ENCODE measurements at regions not wholly inside any gene's neighbourhood (a gene's known extent, or its start where the extent isn't known, plus 50 kb on each side); places are given as distances from the start of the nearest gene placed in this dataset.
A peak's percentile ranks its signal among the peaks of the same experiment; 100 is the strongest.

- Histone ChIP-seq H3K4me1 (ENCODE audit: control insufficient read depth, insufficient read depth, low read length, poor library complexity, severe bottlenecking) (peaks cover 11% of the 10 kb centered on the region), H3K9me3 (ENCODE audit: control insufficient read depth, low read length) (no peaks in the 10 kb centered on the region), H3K27ac (ENCODE audit: low read depth, low read length, severe bottlenecking) (no peak overlapping the region), H3K36me3 (ENCODE audit: control insufficient read depth, insufficient read depth, low read length) (no peaks in the 10 kb centered on the region), H3K4me3 (ENCODE audit: extremely low read depth, insufficient read depth, low read length, poor library complexity, severe bottlenecking) (no peak overlapping the region)
- 79% methylated on average over 3 to 6 of the region's 7 CpGs for WGBS, 2 experiments (ENCODE audit: insufficient coverage in 2 of 2)
These were observed 334.6 kb downstream of the MN1 start for GRCh38 chr22:27466778-27467438.

DNA sequence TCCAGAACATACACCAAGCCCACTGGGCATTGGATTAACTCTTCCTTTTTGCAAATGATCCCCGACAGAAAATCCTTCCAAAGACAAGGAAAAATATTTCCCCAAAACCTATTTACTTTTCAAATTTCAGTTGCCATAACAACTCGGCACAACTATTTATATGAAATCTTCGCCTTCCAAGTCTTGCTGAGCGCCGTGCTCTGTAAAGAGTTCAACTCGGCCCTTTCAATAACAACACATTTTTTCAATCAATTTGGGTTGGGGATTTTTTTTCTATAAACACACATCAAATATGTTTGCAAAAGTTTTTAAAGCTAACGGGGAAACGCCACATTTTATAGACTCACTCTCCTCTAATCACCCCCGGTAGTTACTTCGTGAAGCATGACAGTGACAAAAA, 333.8 kb downstream of the MN1 start:
- 95 to 100% methylated on average over 3 to 5 of the region's 10 CpGs for WGBS, 2 experiments (ENCODE audit: insufficient coverage in 2 of 2)
- peaks cover 4% of the 10 kb centered on the region for H3K4me1 ChIP-seq (ENCODE audit: control insufficient read depth, insufficient read depth, low read length, poor library complexity, severe bottlenecking)
- H3K27ac ChIP-seq (ENCODE audit: low read depth, low read length, severe bottlenecking) = no peak overlapping the region
- no peak overlapping the region for H3K4me3 ChIP-seq (ENCODE audit: extremely low read depth, insufficient read depth, low read length, poor library complexity, severe bottlenecking)
- H3K9me3 ChIP-seq (ENCODE audit: control insufficient read depth, low read length) = no peaks in the 10 kb centered on the region
- no peaks in the 10 kb centered on the region for H3K36me3 ChIP-seq (ENCODE audit: control insufficient read depth, insufficient read depth, low read length)

DNA sequence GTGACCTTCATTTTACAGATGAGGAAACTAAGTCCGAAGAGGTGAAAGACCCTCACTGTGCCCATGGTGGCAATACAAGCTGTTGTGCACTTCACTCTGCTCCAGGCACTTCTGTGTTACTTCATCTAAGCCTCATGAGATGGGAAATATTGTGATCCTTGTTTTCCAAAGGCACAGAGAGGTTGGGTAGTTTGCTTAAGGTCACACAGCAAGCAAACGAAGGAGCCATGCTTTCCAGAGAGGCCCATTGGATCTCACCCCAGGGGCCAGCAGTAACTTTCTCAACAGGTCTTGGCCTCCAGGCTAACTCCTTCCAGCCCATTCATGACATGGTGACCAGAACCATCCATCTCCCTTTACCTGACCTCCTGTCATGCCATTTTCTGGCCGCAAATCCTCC, 332.8 kb downstream of the MN1 start:
- Histone ChIP-seq H3K4me1 (ENCODE audit: control insufficient read depth, insufficient read depth, low read length, poor library complexity, severe bottlenecking) (no peaks in the 10 kb centered on the region), H3K4me3 (ENCODE audit: extremely low read depth, insufficient read depth, low read length, poor library complexity, severe bottlenecking) (no peak overlapping the region)

DNA sequence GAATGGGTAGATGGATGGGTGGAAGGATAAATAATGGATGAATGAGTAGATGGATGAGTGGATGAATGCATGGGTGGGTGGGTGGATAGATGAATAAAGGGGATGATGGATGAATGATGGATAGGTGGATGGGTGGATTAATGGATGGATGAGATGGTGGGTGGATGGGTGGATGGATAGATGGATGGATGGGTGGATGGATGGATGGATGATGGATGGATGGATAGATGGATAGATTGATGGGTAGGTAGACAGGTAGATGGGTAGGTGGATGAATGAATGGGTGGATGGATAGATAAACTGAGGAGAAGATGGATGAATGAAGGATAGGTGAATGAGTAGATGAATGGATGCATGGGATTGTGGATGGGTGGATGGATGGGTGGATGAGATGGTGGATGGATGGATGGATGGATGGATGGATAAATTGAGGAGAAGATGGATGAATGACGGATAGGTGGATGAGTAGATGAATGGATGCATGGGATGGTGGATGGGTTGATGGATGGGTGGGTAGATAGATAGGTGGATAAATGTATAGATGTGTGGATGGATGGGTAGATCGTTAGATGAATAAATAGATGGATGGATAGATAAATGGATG, 331.3 kb downstream of the MN1 start:
- no peaks in the 10 kb centered on the region for H3K9me3 ChIP-seq (ENCODE audit: control insufficient read depth, low read length)
- H3K27ac ChIP-seq (ENCODE audit: low read depth, low read length, severe bottlenecking) = no peak overlapping the region
- no peak overlapping the region for H3K4me3 ChIP-seq (ENCODE audit: extremely low read depth, insufficient read depth, low read length, poor library complexity, severe bottlenecking)
- H3K4me1 ChIP-seq (ENCODE audit: control insufficient read depth, insufficient read depth, low read length, poor library complexity, severe bottlenecking) = peaks cover 12% of the 10 kb centered on the region
- 78 to 88% methylated on average over 2 of the region's 2 CpGs for WGBS, 2 experiments (ENCODE audit: insufficient coverage in 2 of 2)
- no peaks in the 10 kb centered on the region for H3K36me3 ChIP-seq (ENCODE audit: control insufficient read depth, insufficient read depth, low read length)

More for the DNA sequence above, 332.8 kb downstream of the MN1 start:
- WGBS, 2 experiments (ENCODE audit: insufficient coverage in 2 of 2) = 46 to 56% methylated on average over 3 of the region's 3 CpGs
- Histone ChIP-seq H3K36me3 (ENCODE audit: control insufficient read depth, insufficient read depth, low read length) (no peaks in the 10 kb centered on the region), H3K9me3 (ENCODE audit: control insufficient read depth, low read length) (no peaks in the 10 kb centered on the region), H3K27ac (ENCODE audit: low read depth, low read length, severe bottlenecking) (no peak overlapping the region)

- WGBS, 2 experiments (ENCODE audit: insufficient coverage in 2 of 2) = 60 to 83% methylated on average over 1 of the region's 4 CpGs
- H3K4me3 ChIP-seq (ENCODE audit: extremely low read depth, insufficient read depth, low read length, poor library complexity, severe bottlenecking) = no peak overlapping the region
- peaks cover 32% of the 10 kb centered on the region for H3K4me1 ChIP-seq (ENCODE audit: control insufficient read depth, insufficient read depth, low read length, poor library complexity, severe bottlenecking)
- no peaks in the 10 kb centered on the region for H3K36me3 ChIP-seq (ENCODE audit: control insufficient read depth, insufficient read depth, low read length)
- no peaks in the 10 kb centered on the region for H3K9me3 ChIP-seq (ENCODE audit: control insufficient read depth, low read length)
- H3K27ac ChIP-seq (ENCODE audit: low read depth, low read length, severe bottlenecking) = no peak overlapping the region
These were observed 328.6 kb downstream of the MN1 start for GRCh38 chr22:27472975-27473374.

- H3K27ac ChIP-seq (ENCODE audit: low read depth, low read length, severe bottlenecking) = no peak overlapping the region
- no peaks in the 10 kb centered on the region for H3K9me3 ChIP-seq (ENCODE audit: control insufficient read depth, low read length)
- no peaks in the 10 kb centered on the region for H3K36me3 ChIP-seq (ENCODE audit: control insufficient read depth, insufficient read depth, low read length)
- peaks cover 32% of the 10 kb centered on the region for H3K4me1 ChIP-seq (ENCODE audit: control insufficient read depth, insufficient read depth, low read length, poor library complexity, severe bottlenecking)
- no peak overlapping the region for H3K4me3 ChIP-seq (ENCODE audit: extremely low read depth, insufficient read depth, low read length, poor library complexity, severe bottlenecking)
- WGBS, 2 experiments (ENCODE audit: insufficient coverage in 2 of 2) = 67 to 100% methylated on average over 1 of the region's 3 CpGs
These were observed 328.0 kb downstream of the MN1 start for GRCh38 chr22:27473533-27473932.

DNA sequence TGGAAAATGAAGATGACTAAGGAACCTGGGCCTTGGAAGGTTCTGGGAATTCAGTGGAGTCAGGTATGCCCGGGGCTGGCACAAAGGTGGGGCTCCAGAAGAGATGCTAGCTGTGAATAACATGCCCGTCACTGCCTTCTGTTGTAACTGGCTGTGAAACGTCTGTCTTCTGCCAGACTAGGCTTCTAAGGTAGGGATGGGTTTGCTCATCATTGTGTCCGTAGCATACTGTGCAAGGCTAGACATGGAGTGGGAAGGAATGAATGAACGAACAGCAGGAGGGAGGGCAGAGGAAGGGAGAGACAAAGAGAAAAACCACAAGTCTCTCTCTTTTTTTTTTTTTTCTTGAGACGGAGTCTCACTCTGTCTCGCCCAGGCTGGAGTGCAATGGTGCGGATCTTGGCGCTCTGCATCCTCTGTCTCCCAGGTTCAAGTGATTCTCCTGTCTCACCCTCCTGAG, 327.4 kb downstream of the MN1 start:
- H3K9me3 ChIP-seq (ENCODE audit: control insufficient read depth, low read length) = no peaks in the 10 kb centered on the region
- H3K27ac ChIP-seq (ENCODE audit: low read depth, low read length, severe bottlenecking) = no peak overlapping the region
- no peaks in the 10 kb centered on the region for H3K36me3 ChIP-seq (ENCODE audit: control insufficient read depth, insufficient read depth, low read length)
- WGBS, 2 experiments (ENCODE audit: insufficient coverage in 2 of 2) = 77 to 85% methylated on average over 6 of the region's 9 CpGs
- H3K4me1 ChIP-seq (ENCODE audit: control insufficient read depth, insufficient read depth, low read length, poor library complexity, severe bottlenecking) = peaks cover 32% of the 10 kb centered on the region
- no peak overlapping the region for H3K4me3 ChIP-seq (ENCODE audit: extremely low read depth, insufficient read depth, low read length, poor library complexity, severe bottlenecking)

DNA sequence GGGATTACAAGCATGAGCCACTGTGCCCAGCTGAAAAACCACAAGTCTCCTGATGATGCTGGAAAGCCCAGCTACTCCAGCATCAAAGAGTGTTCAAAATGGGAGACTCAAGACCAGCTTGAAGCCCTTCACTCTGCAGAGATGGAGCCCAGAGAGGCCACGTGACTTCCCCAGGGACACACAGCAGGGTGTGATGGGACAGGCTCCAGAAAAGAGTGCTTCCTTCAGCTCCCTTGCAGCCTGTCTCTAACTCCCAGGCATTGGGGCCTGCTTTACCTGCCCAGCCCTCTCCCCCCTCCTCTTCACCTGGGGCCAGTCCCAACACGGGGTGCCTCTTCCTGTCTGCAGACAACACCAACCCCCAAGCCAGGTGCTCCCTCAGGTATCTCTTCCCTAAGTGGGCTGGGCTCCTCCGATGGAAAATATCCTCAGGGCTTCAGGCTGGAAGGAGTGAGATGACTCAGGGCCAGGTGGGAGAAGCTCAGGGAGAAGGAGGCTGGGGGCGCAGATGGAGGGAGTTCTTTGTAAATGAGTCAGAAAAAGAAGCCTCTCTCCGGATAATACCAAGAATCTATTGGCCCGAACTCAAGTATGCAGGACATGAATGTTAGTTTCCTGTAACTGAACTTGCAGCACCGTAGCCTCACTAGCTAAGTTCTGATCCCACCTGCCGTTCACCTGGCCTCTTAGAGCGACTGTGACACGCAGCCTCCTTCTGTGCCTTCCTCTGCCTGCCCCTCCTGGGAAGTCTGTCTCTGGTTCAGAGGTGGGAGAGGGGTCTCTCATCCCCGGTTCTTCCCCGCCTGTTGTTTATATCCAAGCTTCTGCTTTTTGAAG, 326.6 kb downstream of the MN1 start:
- H3K4me3 ChIP-seq (ENCODE audit: extremely low read depth, insufficient read depth, low read length, poor library complexity, severe bottlenecking) = no peak overlapping the region
- H3K4me1 ChIP-seq (ENCODE audit: control insufficient read depth, insufficient read depth, low read length, poor library complexity, severe bottlenecking) = peaks cover 32% of the 10 kb centered on the region
- H3K9me3 ChIP-seq (ENCODE audit: control insufficient read depth, low read length) = no peaks in the 10 kb centered on the region
- H3K36me3 ChIP-seq (ENCODE audit: control insufficient read depth, insufficient read depth, low read length) = no peaks in the 10 kb centered on the region
- H3K27ac ChIP-seq (ENCODE audit: low read depth, low read length, severe bottlenecking) = peak overlapping the region; percentile 36
- WGBS, 2 experiments (ENCODE audit: insufficient coverage in 2 of 2) = 45 to 62% methylated on average over 4 to 8 of the region's 12 CpGs

GRCh38 chr22:27475548-27475897, 326.0 kb downstream of the MN1 start:
- WGBS, 2 experiments (ENCODE audit: insufficient coverage in 2 of 2) = 57 to 67% methylated on average over 3 of the region's 3 CpGs
- Histone ChIP-seq H3K4me1 (ENCODE audit: control insufficient read depth, insufficient read depth, low read length, poor library complexity, severe bottlenecking) (peaks cover 36% of the 10 kb centered on the region), H3K36me3 (ENCODE audit: control insufficient read depth, insufficient read depth, low read length) (no peaks in the 10 kb centered on the region), H3K9me3 (ENCODE audit: control insufficient read depth, low read length) (no peaks in the 10 kb centered on the region), H3K4me3 (ENCODE audit: extremely low read depth, insufficient read depth, low read length, poor library complexity, severe bottlenecking) (no peak overlapping the region), H3K27ac (ENCODE audit: low read depth, low read length, severe bottlenecking) (peak overlapping the region; percentile 36)

- Histone ChIP-seq H3K36me3 (ENCODE audit: control insufficient read depth, insufficient read depth, low read length) (no peaks in the 10 kb centered on the region), H3K9me3 (ENCODE audit: control insufficient read depth, low read length) (no peaks in the 10 kb centered on the region), H3K4me3 (ENCODE audit: extremely low read depth, insufficient read depth, low read length, poor library complexity, severe bottlenecking) (no peak overlapping the region), H3K27ac (ENCODE audit: low read depth, low read length, severe bottlenecking) (no peak overlapping the region), H3K4me1 (ENCODE audit: control insufficient read depth, insufficient read depth, low read length, poor library complexity, severe bottlenecking) (peaks cover 39% of the 10 kb centered on the region)
- 91 to 92% methylated on average over 10 to 11 of the region's 11 CpGs for WGBS, 2 experiments (ENCODE audit: insufficient coverage in 2 of 2)
These were observed 325.2 kb downstream of the MN1 start for GRCh38 chr22:27476318-27476717.
